GM19035 (cell line): ENCODE measurements at regions not wholly inside any gene's neighbourhood (a gene's known extent, or its start where the extent isn't known, plus 50 kb on each side); places are given as distances from the start of the nearest gene placed in this dataset.
"Not testable (repeated sequence)": the region's sequence is repeated elsewhere in the genome, so short reads cannot be mapped to it uniquely, and the experiment has no call there.

Experiments
- ATAC-seq: cut with Tn5 transposase; IDR thresholded peaks from one replicate; pipeline ENCODE4 v1.9.1; 2021; ENCODE audit not compliant: unreplicated experiment

DNA sequence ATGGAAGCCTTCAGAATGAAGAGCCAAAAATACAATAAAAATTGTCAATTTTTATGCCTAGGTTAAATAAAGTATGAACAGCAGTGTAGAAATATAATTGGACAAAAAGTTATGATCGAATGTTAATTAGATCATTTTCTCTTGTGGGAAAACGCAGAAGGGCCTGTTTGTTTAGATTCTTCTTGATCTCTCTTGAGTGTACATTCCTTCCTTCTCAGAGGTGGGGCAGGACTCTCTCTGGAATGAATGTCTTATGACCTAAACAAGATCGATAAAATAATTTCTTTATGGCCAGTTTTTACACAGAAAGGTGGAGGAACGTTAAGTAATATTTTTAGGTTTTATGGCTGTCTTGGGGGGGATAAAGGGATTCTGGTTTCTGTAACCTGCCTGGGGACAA is 500.1 kb upstream of the MARCKS start:
- ATAC-seq: no peak

DNA sequence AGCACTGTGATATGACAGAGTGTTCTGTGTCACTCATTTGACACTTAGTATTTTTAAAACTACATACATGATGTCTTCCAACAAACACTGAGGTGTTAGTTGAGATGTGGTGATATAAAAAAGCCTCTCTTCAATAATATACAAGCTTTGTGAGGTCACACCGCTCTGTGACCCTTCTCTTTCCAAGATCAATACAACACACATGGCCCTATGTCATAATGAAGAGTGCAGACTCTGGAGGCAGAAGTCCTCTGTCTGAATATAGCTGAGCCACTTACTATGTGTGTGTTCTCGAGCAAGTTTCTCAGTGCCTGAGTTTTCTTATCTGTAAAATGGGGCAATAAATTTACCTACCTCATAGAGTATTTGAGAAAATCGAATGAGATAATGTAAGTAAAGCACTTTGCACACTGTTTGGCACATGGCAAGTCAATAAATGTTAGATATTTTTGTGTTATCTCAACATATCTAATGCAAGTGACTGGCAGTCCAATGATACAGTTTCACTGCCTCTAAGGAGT is 499.0 kb upstream of the MARCKS start:
- no peak for ATAC-seq

DNA sequence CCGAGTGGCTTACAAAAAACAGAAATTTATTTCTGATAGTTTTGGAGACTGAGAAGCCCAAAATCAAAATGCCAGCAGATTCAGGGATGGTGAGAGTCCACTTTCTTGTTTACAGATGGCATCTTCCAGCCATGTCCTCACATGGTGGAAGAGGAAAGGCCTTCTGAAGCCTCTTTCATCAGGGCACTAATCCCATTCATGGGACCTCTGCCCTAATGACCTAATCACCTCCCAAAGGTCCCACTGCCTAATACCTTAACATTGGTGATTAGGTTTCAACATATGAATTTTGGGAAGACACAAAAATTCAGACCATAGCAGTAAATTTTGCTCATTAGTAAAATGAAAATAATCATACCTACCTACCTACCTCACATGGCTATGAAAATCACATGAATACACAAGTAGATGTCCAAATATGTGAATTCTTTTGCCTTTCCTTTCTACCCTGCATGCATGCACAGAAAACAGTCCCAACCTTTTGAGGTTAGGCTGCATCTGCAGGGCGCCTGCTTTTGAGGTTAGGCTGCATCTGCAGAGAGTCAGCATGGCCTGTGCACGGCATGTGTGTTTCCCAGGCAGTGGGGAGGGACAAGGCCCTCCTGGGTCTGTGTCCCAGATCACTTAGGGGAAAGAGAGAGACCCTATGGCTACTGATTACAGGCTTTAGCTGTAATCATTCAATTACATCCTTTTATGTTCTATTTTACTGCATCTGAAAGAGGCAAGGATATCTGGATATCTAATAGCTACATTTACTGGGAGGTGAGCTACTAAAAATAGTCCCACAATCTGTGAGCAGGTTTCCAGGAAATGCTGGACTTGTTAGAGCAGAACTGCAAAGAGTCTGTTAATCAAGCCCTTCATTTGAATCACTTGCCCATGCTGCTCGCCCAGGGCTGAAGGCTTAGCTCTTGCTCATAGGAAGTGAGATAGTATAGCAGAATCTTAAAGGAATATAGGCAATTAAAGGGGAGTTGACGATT is 497.7 kb upstream of the MARCKS start:
- ATAC-seq: no peak

DNA sequence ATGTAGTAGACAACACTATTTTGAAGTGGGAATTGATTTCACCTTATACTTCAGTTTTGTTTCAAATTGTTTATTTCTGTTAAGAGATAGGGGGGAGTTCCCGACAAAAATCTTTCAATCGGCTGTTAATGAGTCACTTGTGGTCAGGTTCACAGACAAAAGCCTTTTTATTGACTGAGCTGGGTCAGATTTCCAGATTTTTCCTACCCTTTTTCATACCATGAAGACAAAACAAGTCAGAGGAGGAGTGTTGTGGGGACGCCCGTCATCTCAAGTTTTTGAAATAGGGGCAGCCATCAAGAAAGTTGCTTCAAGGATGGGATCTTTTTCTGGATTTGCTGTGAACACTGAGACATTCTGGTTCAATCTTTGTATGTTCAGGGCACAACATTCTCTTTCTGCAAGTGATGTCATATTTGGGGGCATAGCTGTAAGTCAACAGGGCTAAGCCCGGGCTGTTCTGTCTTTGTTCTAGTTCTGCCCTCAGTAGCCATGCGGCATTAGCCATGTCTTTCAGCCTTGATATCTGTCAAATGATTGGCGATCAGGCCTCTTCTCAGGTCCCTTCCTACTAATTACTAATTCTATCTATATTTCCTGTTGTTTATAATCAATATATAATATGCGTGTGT is 496.0 kb upstream of the MARCKS start:
- no peak for ATAC-seq

DNA sequence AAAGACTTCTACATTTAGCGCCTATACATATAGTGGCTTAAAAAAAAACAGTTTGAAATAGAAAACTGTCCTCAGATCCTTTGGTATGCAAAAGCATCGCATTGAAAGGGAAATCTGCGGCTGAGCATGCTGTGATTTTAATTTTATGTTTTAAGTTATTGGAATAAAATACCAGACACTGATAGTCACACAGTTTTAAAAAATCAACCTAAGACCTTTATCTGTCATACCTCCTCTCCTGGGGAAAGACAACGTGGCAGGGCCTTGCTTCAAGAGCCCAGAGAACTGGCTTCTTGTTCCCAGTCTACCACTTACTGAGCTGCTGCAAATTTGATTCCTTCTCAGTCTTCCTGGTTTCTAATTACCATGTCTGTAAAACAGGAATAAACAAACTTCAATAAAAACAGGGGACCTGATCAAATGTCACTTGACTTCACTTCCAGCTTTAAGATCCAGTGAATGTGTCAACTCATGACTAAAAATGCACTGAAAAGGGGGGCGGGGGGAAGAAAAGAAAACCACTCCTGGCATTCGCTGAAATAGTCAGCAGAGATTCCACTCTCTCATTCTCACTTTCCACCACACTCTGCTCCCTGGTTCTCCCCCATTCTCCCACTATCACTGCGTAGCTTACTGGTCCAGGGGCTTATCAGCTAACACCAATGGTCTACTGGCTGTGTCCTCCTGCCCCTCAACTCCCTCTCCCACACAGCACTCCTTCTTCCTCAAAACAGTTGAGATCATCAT is 494.7 kb upstream of the MARCKS start:
- ATAC-seq: no peak

DNA sequence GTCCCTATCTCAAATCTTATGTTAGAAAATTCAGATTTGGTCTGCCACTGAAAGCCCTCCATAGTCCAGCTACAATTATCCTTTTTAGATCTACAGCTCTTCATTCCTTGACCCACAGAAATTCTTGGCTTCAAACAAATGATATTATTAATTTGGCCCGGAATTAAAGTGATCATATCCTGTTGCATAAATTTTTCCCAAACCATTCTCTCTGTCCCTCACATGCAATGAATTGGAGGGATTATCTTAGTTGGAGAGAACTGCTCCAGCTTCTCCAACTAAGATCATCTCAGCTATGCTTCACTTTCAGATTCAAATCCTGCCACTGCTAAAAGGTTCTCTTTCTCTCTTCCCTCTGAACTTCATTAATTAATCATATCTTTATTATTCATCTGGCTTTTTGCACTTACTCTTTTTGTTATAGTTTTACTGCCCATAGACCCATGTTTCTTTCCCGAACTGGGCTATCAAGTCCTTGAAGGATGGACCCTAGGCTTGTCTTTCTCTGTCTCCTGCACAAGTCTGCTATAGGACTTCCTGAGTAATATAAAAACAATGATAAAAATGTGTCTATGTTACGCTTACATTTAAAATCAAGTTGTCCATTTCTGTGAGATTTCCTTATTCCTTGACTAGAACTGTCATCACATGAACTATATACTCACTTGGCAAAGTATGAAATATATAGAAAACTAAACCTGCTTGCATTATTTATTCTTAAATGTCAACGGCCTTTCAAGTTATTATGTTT is 493.9 kb upstream of the MARCKS start:
- no peak for ATAC-seq

DNA sequence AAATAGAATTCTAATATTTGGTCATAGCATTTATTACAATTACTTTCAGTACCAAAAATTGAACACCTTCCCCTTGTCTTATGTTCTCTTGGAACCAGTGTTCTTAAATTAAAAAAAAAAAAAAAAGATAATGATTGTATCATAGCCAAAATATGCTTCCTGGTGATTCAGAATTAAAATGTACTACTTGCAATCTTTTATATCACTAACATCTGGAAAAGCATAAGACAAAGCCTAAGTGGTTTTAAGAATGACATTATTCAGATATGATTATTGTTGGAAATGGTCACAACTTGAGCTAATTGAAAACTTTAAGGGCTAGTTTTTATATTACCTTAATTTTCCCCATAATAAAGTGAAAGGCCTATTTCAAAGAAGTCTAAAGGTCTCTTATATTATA is 493.3 kb upstream of the MARCKS start:
- ATAC-seq: no peak

DNA sequence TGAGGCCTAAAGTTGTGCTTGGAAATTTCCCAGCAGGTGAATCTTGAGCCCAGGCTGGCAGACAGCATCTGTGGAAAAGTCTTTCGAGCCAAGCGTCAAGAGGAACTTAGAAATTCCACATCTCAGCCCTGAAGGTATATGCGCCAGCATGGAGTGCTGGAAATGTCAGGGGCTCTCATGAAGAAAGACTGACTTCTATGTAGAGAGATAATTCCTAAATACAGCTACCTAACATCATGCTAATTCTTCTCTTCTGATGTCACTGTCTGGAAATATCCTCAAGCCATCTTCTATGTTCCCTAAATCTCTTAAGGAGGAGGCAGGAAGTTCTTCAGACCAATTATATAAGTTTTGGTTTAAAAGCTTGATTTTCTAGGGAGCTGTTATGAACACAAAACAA is 492.4 kb upstream of the MARCKS start:
- ATAC-seq: no peak

DNA sequence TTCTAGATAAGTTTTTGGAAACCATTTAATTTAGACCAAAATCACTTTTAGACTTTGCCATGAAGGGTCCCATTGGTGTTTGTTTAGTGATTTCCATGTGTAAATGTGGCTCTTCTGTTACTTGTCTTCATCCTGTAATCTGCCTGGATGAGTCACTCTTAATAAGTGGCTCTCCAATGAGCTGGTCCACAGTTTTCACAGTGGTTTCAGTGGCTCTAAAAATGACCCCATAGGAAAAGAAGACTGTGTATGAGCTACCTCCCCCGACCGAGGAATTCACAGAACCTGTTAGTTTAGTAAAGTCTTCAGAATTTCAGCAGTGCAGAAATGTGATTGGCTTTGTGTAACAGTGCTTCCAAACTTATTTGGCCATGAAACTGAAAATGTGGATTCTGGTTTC is 492.0 kb upstream of the MARCKS start:
- no peak for ATAC-seq

DNA sequence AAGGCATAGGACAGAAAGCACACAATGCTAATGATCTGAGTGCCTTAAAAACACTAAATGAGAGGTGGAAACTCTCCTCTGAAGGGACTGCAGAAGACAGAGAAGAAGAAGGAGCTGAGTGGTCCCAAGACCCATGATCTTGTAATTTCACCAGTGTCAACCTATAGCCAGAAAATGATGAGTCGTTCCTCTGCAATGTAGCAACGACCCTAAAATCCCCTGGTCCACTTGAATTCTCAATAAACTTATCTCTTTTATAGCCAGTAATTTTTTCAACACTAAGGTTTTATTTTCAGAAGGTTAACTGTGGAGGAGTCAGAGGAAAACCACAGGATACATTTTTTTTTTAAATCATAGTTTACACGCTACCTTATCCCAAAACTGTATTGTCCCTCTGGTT is 490.6 kb upstream of the MARCKS start:
- ATAC-seq: no peak

DNA sequence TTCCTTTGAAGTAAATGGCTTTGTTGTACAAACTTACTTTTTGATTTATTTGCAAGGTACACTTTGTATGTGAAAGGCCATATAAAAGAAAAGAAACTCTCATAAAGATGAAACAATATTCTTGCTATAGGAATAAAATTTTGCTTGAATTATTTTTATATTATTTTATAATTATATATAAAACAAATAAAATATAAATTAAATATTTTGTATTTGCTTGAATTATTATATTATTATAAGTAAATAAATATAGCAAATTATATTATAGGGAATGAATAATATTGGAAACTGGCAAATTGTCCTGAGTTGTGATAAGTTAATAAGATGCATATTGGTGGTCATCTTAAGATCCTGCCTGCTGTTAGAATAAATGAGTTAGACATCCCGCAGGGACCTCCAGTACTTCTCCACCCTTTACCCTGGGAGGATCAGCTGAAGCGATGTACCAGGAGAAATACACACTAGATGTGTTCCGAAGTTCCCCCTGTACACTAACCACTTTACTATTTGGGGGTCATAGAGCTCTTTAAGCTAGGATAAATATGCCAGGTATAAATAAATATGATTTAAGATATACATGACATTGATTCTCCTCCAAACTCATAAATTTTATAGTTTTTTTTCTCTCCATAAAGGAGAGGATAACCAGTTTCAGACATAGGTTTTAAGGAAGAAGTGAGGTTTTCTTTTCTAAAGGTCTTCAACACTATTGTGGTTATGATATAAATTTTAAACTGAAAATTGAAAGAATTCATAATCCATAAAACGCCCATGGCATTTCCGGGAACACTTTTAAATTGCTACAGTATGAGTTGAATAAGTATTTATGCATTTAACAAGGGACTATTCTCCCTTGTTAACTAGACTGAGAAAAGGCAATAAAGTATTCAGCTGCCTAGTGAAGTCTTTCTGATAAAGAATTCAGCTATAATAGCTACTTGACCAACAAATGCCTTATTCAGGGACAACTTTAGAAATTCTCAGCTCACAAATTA is 486.3 kb upstream of the MARCKS start:
- no peak for ATAC-seq

DNA sequence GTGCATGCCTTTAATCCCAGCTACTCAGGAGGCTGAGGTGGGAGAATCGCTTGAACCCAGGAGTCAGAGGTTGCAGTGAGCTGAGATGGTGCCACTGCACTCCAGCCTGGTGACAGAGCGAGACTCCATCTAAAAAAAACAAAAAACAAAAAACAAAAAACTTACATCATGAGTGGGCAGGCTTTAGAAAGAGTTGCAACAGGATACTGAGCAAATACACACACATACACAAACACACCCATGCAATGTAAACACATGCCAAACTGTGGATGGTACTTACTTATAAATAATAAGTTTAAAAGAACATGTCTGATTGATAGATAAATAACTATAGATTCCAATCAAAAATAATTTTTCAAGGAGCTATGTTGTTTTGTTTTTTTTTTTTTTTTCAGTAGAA is 481.7 kb upstream of the MARCKS start:
- not testable (repeated sequence) for ATAC-seq

DNA sequence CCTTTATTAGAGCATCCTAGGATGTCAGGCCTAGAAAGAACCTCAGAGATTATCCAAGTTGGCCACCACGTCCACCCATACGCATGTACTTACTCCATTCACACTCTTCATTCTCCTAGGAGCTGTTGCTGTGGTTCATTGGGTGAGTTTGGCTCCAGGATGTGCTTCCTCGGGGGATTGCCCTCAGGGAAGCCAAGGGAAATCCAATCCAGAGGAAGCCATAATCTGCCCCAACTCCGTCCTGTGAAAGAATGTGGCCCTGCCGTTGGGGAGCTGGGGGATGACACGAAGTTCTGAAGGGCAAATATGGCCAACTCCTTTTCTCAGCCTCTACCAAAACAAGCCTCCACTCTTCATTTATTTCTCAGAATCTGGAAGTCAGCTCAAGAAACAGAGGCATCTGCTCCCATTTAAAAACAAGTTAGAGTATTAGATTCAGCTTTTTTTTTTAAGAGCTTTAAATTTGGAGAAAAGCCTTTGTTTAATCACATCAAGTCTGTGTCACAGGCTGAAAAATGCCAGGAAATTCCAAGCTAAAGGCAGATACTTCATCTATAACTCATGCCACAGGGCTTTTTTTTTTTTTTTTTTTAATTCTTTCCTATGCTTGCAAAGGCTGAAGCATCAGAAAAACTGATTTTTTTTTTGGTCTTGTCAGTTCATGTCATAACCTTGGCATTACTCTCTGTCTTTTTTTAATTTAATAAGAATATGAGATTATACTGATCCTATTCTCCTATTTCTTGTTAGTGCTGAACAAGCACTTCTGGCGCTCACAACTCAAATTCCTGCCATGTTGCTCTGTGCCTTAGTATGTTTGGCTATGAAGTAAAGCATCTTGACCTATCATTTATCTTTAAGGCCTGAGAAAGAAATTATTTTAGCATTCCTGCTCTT is 480.9 kb upstream of the MARCKS start:
- no peak for ATAC-seq

DNA sequence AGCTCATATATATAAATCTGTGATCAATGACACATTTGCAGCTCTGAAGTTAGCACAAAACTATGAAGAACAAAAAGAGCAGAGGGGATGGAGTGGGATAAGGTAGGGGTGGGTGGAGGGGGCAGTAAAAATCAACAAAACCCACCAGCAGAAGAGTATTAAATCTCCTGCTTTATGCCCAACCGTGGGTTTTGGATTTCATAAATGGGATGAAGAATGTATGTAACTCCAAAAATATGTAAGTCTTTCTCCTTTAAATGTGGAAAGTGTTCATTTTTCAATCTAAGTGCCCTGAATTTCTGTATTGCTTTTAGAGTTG is 480.3 kb upstream of the MARCKS start:
- ATAC-seq: no peak

DNA sequence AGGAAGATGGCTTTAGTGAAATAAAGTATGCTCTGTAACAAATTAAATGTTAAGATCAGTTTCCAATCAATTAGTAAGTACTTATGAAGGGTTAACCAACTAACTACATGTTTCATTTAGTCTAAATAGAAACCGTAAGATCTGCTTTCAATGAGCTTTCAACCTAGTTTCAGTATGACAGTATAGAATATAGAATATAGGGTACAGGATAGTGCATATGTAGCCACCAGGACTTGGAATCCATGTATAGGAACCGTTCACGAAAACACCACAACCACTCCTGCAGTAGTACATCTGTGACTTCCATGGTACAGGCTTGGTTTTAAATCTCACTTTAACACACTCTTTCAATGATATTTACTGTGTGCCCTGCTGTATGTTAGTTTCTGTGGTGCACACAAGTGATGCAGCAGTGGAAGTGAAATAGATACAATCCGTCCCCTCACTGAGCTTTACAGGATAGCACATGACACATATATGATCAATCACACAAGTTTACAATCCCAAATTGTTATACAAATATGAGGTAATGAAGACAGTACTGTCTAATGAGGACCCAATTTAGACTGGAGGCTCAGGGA is 479.7 kb upstream of the MARCKS start:
- peak; percentile 62 for ATAC-seq

DNA sequence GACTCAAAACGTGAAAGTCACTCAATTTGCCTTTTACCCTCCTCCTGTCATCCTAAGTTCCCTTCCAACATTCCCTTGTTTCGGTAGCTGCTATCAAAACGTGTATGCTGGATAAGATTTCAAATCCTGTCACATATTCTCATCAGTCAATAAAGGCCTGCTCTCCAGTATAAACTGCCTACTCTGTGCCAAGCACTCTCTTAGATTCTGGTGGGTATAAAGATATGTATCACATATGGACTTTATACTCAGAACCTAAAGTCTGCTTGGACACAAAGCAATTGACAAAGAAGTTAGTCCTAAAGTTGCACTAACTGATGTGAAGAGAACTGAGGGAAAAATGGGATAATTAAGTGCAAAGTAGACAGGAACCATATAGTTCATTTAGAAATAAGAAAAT is 476.6 kb upstream of the MARCKS start:
- ATAC-seq: no peak

DNA sequence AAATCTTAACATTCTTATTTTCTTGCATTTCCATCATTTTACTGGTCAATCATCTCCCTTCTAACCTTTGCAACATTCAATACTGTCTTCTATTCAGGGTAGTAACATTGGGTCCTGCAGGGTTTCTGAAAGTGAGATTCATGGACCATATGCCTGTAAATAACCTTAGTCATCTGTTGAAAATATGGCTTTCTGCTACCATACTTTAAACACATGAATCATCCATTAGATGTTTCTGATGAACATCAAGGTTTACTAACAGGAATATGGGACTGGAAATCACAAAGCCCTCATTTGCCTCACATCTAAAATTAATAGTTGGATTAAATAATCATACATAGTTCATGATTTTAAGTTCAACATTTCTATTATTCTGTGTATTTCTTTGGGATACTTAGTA is 475.9 kb upstream of the MARCKS start:
- no peak for ATAC-seq

DNA sequence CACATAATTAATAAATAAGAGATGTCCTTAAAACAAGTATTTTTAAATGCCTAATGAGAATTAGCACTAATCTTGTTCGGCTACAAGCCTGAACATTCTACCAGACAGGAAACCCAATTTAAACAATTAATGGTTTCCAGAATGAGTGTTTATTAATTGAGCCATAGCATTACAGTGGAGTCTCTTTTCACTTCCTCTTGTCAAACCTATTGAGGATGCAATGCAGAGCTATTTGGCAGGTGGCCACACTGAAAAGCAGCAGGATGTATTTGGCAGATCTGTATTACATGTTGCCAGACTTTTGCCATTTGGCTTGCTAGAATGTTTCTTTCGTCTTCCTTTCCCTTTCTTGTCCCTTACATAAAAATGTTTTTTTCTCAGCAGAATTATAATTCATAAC is 475.2 kb upstream of the MARCKS start:
- peak; percentile 76 for ATAC-seq
